ENCODE measurements at regions not wholly inside any gene's neighbourhood (a gene's known extent, or its start where the extent isn't known, plus 50 kb on each side); places are given as distances from the start of the nearest gene placed in this dataset.

- Histone ChIP-seq H3K36me3 (ENCODE audit: insufficient read depth, low read length, poor library complexity, severe bottlenecking) (no peaks in the 10 kb centered on the region), H3K4me3 (ENCODE audit: low read depth, low read length, poor library complexity, severe bottlenecking) (no peak overlapping the region), H3K27ac (ENCODE audit: low read depth, low read length, poor library complexity, severe bottlenecking) (no peak overlapping the region), H3K4me1 (ENCODE audit: insufficient read depth, low read length, poor library complexity, severe bottlenecking) (no peaks in the 10 kb centered on the region), H3K27me3 (replicated peaks; ENCODE audit: insufficient read depth, low read depth, low read length, poor library complexity) (no peaks in the 10 kb centered on the region), H3K9me3 (ENCODE audit: low read depth, low read length, poor library complexity, severe bottlenecking) (no peaks in the 10 kb centered on the region)
- CTCF ChIA-PET: no interaction called here
- POLR2A ChIA-PET (ENCODE audit: low non-redundant PET): no interaction called here
- intact Hi-C loops (cut with micrococcal nuclease; ENCODE audit: unreplicated experiment): no loop called here
- TF ChIP-seq CTCF (conservative IDR thresholded peaks at IDR 0.05; ENCODE audit: low read depth, low read length) (no peak), EZH2 (IDR thresholded peaks at IDR 0.05; ENCODE audit: borderline replicate concordance, low read depth, low read length, poor library complexity, severe bottlenecking) (no peak)
- DNase-seq (ENCODE audit: low spot score): no peak
- no TSS peak for BruUV-seq (replicated peaks)
These were observed 239.2 kb upstream of the SOX9 start for GRCh38 chr17:71881581-71881980.

GRCh38 chr17:71883258-71883657, 237.6 kb upstream of the SOX9 start:
- intact Hi-C loops (cut with micrococcal nuclease; ENCODE audit: unreplicated experiment): no loop called here
- CTCF ChIA-PET: no interaction called here
- BruUV-seq (replicated peaks): no TSS peak

GRCh38 chr17:71883845-71884244, 237.0 kb upstream of the SOX9 start:
- no peak for DNase-seq (ENCODE audit: low spot score)
- Histone ChIP-seq H3K27ac (ENCODE audit: low read depth, low read length, poor library complexity, severe bottlenecking) (no peak overlapping the region), H3K36me3 (ENCODE audit: insufficient read depth, low read length, poor library complexity, severe bottlenecking) (no peaks in the 10 kb centered on the region), H3K4me1 (ENCODE audit: insufficient read depth, low read length, poor library complexity, severe bottlenecking) (no peaks in the 10 kb centered on the region), H3K27me3 (replicated peaks; ENCODE audit: insufficient read depth, low read depth, low read length, poor library complexity) (no peaks in the 10 kb centered on the region), H3K4me3 (ENCODE audit: low read depth, low read length, poor library complexity, severe bottlenecking) (no peak overlapping the region), H3K9me3 (ENCODE audit: low read depth, low read length, poor library complexity, severe bottlenecking) (no peaks in the 10 kb centered on the region)
- TF ChIP-seq EZH2 (IDR thresholded peaks at IDR 0.05; ENCODE audit: borderline replicate concordance, low read depth, low read length, poor library complexity, severe bottlenecking) (no peak), CTCF (conservative IDR thresholded peaks at IDR 0.05; ENCODE audit: low read depth, low read length) (no peak)
- POLR2A ChIA-PET (ENCODE audit: low non-redundant PET): no interaction called here
- BruUV-seq (replicated peaks): no TSS peak
- CTCF ChIA-PET: no interaction called here
- intact Hi-C loops (cut with micrococcal nuclease; ENCODE audit: unreplicated experiment): no loop called here

More at GRCh38 chr17:71883258-71883657, 237.6 kb upstream of the SOX9 start:
- Histone ChIP-seq H3K27me3 (replicated peaks; ENCODE audit: insufficient read depth, low read depth, low read length, poor library complexity) (no peaks in the 10 kb centered on the region), H3K4me1 (ENCODE audit: insufficient read depth, low read length, poor library complexity, severe bottlenecking) (no peaks in the 10 kb centered on the region), H3K36me3 (ENCODE audit: insufficient read depth, low read length, poor library complexity, severe bottlenecking) (no peaks in the 10 kb centered on the region), H3K4me3 (ENCODE audit: low read depth, low read length, poor library complexity, severe bottlenecking) (no peak overlapping the region), H3K9me3 (ENCODE audit: low read depth, low read length, poor library complexity, severe bottlenecking) (no peaks in the 10 kb centered on the region), H3K27ac (ENCODE audit: low read depth, low read length, poor library complexity, severe bottlenecking) (no peak overlapping the region)
- POLR2A ChIA-PET (ENCODE audit: low non-redundant PET): no interaction called here
- TF ChIP-seq EZH2 (IDR thresholded peaks at IDR 0.05; ENCODE audit: borderline replicate concordance, low read depth, low read length, poor library complexity, severe bottlenecking) (no peak), CTCF (conservative IDR thresholded peaks at IDR 0.05; ENCODE audit: low read depth, low read length) (no peak)
- no peak for DNase-seq (ENCODE audit: low spot score)
